HG03457 (cell line): ENCODE measurements at regions not wholly inside any gene's neighbourhood (a gene's known extent, or its start where the extent isn't known, plus 50 kb on each side); places are given as distances from the start of the nearest gene placed in this dataset.

Experiments used
- ATAC-seq: cut with Tn5 transposase; IDR thresholded peaks from one replicate; pipeline ENCODE4 v1.9.1; 2021; ENCODE audit warnings: moderate number of reproducible peaks; ENCODE audit not compliant: unreplicated experiment

GRCh38 chr3:72350761-72351505, 497.3 kb downstream of the SHQ1 start:
- no peak for ATAC-seq

DNA sequence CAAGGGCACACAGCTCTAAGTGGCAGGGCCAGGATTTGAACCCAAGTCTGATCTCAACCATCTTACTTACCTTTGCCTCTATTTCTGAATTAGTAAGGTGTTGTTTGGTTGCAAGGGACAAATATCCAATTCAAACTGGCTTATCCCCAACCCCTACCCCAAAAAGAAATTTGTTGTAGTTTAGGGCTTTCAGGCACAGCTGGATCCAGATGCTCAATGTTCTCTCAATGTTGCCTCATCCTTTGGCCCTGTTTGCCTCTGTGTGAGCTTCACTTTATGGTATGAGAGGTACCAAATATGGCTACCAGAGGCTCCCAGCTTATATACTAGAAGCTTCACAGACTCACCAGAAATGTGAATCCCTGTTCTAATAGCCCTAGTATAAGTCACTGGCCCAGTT, 499.9 kb downstream of the SHQ1 start:
- no peak for ATAC-seq

DNA sequence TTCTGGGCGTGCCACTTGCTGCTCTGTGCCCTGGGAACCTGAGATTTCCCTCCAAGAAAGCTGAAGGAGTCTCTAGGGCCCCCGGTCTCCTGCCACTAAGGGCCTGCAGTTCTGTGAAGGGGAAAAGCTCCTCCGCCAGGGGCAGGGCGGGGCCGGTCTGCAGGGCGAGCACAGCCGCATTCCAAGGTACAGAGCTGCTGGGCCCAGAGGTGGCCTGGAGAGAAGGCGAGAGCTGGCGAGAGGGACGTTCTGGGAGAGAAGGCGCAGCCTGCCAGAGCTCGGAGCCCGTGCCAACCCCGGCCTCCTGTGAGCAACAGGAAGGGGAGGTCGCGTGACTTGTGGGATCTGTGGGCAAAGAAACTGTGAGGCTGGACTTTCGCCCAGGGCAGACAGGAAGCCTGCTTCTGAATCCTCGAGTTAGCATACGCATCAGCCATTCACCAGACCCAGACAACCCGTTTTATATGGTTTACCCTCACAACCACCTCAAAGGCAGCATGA, 500.4 kb downstream of the SHQ1 start:
- ATAC-seq, result no peak

DNA sequence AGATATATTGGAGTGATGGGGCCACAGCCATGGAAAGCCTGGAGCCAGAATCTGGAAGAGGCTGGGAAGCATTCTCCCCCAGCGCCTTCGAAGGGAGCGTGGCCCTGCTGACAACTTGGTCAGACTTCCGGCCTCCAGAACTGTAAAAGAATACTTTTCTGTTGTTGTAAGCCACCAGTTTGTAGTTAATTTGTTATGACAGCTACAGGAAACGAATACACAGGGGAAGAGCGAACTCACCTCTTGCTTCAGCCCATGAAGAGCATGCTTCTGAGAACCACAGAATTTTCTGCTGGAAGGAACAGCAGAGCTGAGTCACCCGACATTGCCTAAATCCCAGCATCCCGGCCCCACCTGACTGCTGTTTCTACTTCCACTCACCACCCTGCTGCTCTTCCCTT, 501.7 kb downstream of the SHQ1 start:
- ATAC-seq, result no peak

DNA sequence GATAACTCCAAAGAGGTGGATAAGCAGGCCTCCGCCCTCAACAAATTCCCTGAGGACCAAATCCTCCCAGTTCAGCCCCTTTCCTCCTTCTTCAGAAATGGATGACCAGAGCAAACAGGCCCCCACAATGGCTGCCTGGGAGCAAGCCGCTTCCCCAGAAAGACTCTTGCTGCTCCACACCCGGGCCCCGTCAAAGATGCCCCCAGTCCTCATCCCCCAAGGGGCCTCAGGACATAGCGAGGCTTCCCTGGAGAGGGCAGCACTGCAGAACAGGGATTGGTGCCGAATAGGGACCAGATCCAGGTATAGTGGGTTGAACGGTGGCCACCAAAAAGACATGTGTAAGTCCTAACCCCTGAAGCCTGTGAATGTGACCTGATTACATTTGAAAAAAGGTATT, 502.3 kb downstream of the SHQ1 start:
- ATAC-seq, result no peak

DNA sequence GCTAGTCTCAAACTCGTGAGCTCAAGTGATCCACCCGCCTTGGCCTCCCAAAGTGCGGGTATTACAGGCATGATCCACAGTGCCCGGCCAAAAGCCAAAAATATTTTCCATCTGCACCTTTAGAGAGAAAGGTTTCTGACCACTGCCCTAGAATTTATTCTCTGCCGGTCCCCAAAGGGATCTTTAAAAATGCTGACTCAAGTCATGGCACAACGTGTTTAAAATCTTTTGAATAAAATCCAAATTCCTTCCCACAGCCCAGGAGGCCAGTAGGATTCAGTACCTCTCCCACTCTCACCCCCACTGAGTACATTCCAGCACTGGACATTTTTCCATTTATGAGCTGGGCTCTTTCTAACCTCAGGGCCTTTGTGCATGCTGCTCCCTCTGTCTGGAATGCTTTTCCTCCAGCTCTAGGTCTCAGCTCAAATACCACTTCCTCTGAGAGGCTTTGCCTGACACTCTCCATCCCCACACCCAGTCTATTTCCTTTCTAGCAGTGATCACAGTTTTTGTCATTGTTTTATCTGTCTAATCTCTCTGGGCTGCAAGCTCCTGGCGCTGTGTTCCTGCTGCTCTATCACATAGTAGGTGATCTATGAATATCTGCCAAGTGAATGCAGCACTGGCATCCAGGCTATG, 502.9 kb downstream of the SHQ1 start:
- ATAC-seq, result no peak

DNA sequence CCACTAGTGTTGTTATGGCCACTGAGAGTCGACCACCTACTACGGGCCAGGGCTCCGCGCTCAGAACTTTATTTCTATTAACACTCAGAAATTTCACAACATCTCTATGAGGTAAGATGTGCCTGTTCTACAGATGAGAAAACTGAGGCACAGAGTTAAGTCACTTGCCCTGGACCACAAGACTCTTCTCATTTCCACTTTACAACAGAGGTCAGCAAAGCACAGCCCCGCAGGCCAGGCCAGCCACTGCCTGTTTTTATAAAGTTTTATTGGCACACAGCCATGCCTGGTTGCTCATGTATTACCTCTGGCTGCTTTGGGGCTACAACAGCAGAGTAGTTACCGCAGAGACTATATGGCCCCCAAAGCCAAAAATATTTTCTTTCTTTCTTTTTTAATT, 503.6 kb downstream of the SHQ1 start:
- ATAC-seq, result no peak

GRCh38 chr3:72344236-72344635, 504.0 kb downstream of the SHQ1 start:
- no peak for ATAC-seq

DNA sequence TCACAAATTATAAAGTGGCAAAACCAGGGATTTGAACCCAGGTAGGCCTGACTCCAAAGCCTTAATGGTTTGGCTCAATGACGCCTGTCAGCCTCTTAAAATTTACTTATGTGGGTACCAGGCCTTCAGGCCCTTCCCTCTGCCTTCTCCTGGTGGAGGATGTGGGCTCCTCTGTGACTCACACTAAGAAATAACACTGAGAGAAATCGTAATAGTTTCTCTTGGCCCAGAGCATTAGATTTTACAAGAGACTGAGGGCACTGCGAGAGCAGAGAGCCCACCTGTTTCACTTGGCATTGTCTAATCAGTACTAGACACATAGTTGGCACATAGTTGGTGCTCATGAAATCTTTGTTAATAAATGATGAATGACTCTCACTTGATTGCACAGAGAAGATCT, 505.2 kb downstream of the SHQ1 start:
- no peak for ATAC-seq

DNA sequence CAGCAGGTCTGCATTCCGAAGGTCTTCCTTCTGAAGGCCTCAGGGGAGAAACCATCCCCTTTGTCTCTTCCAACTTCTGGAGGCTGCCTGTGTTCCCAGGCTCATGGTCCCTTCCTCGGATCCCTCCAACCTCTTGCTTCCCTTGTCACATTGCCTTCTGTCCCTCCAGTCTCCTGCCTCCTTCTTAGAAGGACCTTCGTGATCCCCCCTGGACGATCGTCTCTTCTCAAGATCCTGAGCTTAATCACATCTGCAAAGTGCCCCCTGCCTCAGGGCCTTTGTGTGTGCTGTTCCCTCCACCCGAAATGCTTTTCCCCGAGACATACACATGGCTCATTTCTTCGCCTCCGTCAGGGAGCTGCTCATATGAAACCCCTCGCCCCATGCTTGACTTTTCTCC, 505.8 kb downstream of the SHQ1 start:
- ATAC-seq, result no peak

GRCh38 chr3:72341920-72342319, 506.3 kb downstream of the SHQ1 start:
- no peak for ATAC-seq

DNA sequence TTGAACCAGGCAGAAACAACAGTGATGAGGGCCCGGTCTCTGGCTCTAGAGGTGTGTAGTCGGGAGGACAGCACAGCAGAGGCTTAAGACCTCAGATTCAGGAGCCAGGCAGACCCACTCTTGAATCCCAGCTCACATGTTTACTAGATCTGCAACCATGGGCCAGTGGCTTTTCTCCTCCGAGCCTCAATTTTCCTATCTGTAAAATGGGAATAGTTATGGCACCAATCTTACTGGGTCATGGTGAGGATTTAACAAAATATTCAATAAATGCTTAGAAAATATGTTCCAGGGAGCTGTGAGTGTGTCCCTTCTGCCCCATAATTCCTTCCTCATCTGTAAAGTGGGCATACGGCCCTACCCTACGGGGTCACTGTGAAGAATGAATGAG, 506.9 kb downstream of the SHQ1 start:
- ATAC-seq, result no peak

GRCh38 chr3:72340476-72341379, 507.5 kb downstream of the SHQ1 start:
- ATAC-seq, result no peak

- no peak for ATAC-seq
These were observed 508.2 kb downstream of the SHQ1 start for GRCh38 chr3:72340056-72340455.

DNA sequence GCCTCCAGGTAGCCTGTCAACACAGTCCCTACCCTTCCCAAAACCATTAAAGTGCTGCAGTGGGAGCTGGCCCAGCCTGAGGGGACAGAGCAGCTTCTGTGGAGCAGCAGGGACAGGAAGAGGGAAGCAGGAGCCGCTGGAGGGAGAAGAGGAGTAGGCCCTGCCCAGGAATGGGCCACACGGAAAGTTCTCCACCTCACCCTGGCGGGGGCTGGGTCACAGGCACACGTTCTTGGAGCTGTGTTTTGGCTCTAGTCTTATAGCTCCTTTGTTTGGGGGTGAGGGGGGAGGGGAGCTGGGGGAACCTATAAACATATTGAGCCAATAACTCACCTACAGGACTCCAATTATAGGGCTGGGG, 508.6 kb downstream of the SHQ1 start:
- ATAC-seq, result no peak

- no peak for ATAC-seq
These were observed 509.1 kb downstream of the SHQ1 start for GRCh38 chr3:72338942-72339669.

- ATAC-seq, result no peak
These were observed 509.9 kb downstream of the SHQ1 start for GRCh38 chr3:72338082-72338941.

GRCh38 chr3:72337480-72337855, 510.8 kb downstream of the SHQ1 start:
- no peak for ATAC-seq

- no peak for ATAC-seq
These were observed 511.3 kb downstream of the SHQ1 start for GRCh38 chr3:72336821-72337479.
